ENCODE measurements at regions not wholly inside any gene's neighbourhood (a gene's known extent, or its start where the extent isn't known, plus 50 kb on each side); places are given as distances from the start of the nearest gene placed in this dataset.

DNA sequence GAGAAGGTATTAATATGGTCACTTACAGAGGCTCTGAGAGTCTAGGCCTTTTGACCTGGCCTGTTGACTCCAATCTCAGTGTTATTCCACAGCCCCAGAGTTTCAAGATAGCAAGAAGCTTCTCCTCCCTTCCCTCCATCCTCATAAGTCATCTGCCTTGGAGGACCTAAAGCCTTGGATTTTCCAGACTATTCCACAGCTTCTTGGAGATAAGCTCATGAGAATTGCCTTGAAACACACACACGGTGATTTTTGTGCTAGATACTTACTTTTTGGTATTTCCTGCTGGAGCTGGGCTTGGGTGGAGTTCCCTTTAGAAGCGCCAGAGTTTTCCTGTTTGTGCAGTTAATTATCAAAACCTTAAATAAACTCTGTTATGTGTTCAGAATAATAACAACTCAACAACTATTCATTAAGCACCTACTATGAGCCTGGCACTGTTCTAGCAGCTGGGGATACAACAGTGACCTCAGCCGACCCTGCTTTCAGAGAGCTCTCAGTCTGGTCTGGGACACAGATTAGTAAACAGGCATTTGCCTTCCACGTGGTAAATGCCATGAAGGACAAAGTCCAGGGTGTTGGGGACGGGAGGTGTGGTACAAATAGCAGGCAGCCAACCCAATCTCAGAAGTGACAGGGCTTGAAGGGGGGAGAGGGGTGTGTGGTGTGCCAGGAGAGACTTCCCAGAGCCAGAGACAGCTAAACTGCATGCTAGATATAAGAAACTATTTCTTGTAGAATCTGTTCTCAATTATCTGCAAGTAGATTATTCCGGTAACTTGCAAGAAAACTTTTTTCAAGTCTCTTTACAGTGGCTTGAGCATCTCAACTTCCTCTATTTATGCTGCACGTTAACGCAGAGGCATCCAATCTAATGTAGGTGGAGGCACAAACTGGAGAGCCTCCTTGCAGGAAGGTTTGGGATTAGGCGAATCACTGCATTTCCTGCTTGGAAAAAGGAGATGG is 55.9 kb upstream of the KLF9 start:
- TF ChIP-seq BHLHE40 (IDR thresholded peaks at IDR 0.05; ENCODE audit: borderline replicate concordance) = no peak
- TF ChIP-seq ELF4 (IDR thresholded peaks at IDR 0.05) = no peak
- no peak for TF ChIP-seq FOXM1 (IDR thresholded peaks at IDR 0.05; ENCODE audit: borderline replicate concordance)
- no peak for TF ChIP-seq SP1 (IDR thresholded peaks at IDR 0.05)
- TF ChIP-seq L3MBTL2 (conservative IDR thresholded peaks at IDR 0.05) = no peak
- no peak for TF ChIP-seq TARDBP (IDR thresholded peaks at IDR 0.05)
- TF ChIP-seq FOXA1 (IDR thresholded peaks at IDR 0.05) = no peak
- TF ChIP-seq FOXK2 (IDR thresholded peaks at IDR 0.05) = no peak
- TF ChIP-seq SUZ12 (IDR thresholded peaks at IDR 0.05) = no peak

All from HEK293T (cell line).